Fibroblast of villous mesenchyme (primary cell): ENCODE measurements at regions not wholly inside any gene's neighbourhood (a gene's known extent, or its start where the extent isn't known, plus 50 kb on each side); places are given as distances from the start of the nearest gene placed in this dataset.

Experiments used
- DNase-seq: peaks from one replicate; pipeline ENCODE4 v3.0.0-alpha.2; 2010; ENCODE audit warnings: low read depth
- H3K4me3 ChIP-seq: 2 replicates; pipeline ENCODE4 v1.5.1; 2011; ENCODE audit warnings: low read depth, mild to moderate bottlenecking, low read length
- TF ChIP-seq, protein P1 (sequence below): IDR thresholded peaks from 2 replicates; pipeline ENCODE4 v1.5.1; 2012; ENCODE audit warnings: low read depth, mild to moderate bottlenecking, low read length; ENCODE audit not compliant: insufficient read depth

DNA sequence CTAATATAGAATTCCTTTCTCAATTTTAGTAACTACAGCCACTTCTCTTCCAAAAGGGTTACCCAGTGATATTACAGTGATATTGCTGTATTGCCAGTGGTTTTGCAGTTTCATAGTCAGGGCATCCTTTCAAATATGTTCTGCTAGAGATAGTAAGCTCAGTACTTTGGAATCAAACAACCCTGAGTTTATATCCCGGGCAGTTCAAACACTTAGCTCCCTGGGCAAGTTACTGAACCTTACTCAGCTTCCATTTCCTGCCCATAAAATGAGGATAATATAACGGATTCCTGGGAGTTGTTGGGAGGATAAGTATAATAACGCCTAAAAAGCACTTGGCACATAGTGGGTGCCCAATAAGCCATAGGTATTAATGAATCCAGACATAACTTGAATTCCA lies 212.6 kb upstream of the PARD3B start:
- DNase-seq = no peak
- TF ChIP-seq, protein P1, sequence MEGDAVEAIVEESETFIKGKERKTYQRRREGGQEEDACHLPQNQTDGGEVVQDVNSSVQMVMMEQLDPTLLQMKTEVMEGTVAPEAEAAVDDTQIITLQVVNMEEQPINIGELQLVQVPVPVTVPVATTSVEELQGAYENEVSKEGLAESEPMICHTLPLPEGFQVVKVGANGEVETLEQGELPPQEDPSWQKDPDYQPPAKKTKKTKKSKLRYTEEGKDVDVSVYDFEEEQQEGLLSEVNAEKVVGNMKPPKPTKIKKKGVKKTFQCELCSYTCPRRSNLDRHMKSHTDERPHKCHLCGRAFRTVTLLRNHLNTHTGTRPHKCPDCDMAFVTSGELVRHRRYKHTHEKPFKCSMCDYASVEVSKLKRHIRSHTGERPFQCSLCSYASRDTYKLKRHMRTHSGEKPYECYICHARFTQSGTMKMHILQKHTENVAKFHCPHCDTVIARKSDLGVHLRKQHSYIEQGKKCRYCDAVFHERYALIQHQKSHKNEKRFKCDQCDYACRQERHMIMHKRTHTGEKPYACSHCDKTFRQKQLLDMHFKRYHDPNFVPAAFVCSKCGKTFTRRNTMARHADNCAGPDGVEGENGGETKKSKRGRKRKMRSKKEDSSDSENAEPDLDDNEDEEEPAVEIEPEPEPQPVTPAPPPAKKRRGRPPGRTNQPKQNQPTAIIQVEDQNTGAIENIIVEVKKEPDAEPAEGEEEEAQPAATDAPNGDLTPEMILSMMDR = no peak
- H3K4me3 ChIP-seq = no peak overlapping the region

DNA sequence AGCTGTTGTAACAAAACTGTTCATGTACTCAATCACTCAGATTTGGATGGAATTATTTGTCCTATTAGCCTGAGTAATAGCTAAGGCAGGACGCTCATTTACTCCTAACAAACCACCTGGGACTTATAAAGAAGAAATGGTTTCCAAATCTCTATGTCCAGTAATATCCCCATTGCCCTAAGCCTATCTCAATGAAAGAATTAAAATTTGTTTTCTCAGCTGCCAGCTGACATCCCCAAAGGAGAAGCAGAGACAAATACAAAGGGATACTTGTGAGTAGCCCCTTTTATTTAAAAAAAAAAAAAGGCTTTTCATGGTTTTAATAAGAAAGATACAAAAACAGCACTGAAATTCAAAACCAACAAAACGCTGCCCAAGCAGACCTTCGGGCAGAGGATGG lies 211.4 kb upstream of the PARD3B start:
- H3K4me3 ChIP-seq = no peak overlapping the region
- TF ChIP-seq, protein P1 = no peak
- DNase-seq = no peak

DNA sequence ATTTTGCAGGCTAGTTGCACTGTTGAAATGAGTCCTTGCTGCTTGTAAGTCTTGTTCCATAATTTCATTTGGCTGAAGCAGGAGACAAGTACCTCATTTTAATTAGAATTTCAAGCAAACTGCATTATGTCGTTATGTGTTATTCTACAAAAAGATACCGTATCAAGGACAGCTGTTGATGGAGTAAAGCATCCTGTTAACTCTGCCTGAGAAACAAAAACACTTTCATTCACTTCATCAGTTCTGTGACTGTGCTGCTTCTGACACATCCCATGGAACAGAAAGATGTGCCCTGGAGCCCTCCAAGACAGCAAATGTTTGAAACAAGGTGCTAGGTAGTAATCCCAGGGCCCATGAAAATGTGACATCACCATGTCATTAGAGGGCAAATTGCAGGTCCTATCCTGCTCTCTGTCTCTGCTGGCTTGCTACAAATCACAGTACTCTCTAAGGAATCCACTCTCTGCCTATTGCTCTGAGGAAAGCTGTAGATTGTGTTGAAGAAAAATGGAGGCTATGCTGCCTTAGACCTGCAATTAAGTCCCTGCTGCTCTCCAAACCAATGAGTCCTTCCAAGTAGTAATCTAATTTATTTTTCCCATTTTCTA lies 209.7 kb upstream of the PARD3B start:
- no peak overlapping the region for H3K4me3 ChIP-seq
- TF ChIP-seq, protein P1 = no peak
- DNase-seq = no peak

DNA sequence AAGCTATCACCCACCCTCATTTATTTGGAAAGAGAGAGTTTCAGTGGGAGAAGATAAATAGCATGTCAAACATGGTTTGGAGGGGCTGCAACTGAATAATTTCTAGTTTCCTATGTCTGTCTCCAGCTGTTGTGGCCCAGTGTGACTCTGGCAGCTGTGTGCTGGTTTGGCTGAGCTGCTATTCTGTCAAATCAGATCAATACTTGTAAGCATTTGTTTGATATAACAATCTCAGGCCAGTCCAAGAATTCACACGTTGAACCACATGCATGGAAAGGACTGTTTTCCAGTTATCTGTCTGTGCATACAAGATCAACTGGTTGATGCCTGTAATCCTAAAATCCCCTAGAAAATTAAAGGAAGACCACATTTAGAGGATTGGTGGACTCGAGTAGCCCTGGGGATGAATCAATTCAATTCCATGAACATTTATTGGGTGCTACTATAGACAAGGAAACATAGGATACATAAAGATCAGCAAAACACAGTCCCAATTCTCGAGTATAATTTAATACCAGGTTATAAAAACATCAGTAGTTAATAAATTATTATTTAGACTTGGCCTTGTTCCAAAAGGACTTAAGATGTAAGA lies 209.0 kb upstream of the PARD3B start:
- no peak overlapping the region for H3K4me3 ChIP-seq
- no peak for DNase-seq
- TF ChIP-seq, protein P1 = no peak

DNA sequence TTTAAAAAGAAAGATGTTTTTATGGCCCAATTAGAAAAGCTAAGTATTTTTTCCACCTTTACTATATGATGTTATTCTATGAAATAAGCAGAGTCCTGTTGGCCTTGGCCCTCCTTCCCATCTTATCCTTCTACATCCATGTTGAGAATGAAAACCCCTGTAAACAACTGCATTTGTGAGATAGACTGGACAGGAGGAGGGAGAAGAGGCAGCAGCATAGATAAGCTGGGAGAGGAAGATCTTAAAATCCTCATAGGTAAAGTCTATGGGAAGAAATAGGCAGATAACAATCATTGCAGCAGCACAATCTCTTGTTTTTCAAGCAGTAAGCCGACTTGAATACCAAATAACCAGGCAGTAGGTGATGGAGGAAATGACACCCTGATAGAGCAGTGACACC lies 207.6 kb upstream of the PARD3B start:
- no peak overlapping the region for H3K4me3 ChIP-seq
- TF ChIP-seq, protein P1 = no peak
- no peak for DNase-seq

DNA sequence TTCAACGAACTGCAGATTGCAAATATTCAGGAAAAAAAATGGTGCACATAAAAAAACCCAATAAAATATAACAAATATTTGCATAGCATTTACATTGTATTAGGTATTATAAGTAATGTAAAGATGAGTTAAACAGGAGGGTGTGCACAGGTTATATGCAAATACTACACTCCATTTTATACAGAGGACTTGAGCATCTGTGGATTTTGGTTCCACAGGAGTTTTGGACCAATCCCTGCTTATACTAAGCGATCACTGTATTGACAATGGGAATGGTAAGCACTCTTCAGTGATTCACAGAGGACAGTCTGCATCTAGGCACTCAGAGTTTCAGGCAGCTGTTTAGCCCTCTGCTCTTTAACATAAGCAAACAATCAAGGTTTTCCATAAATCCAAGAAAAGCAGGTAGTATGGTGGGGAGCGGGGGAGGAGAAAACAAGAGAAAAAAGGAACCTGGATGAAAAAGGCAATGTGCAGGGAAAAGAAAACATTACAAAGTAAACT lies 206.0 kb upstream of the PARD3B start:
- TF ChIP-seq, protein P1 = no peak
- no peak overlapping the region for H3K4me3 ChIP-seq
- DNase-seq = no peak
